ENCODE measurements at regions not wholly inside any gene's neighbourhood (a gene's known extent, or its start where the extent isn't known, plus 50 kb on each side); places are given as distances from the start of the nearest gene placed in this dataset.

DNA sequence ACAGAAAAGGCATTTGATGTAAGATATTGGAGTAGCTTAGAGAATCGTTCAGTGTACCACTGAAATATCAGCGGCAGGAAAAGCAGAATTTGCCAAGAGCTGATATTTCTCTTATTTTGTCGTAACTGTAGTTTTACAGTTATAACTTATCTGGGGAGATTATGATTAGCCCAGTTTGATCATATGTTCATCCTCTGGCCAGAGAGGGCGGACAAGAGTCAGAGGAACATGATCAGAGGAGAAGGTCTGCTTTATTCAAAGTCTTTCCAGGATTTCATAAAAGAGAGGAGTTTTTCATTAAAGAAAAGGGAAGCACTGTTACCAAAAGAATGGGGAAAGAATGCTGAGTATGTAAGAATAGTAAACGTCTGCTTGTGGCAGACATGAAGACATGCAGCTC lies 1655.6 kb downstream of the DPP10 start:
- TF ChIP-seq, protein P1, sequence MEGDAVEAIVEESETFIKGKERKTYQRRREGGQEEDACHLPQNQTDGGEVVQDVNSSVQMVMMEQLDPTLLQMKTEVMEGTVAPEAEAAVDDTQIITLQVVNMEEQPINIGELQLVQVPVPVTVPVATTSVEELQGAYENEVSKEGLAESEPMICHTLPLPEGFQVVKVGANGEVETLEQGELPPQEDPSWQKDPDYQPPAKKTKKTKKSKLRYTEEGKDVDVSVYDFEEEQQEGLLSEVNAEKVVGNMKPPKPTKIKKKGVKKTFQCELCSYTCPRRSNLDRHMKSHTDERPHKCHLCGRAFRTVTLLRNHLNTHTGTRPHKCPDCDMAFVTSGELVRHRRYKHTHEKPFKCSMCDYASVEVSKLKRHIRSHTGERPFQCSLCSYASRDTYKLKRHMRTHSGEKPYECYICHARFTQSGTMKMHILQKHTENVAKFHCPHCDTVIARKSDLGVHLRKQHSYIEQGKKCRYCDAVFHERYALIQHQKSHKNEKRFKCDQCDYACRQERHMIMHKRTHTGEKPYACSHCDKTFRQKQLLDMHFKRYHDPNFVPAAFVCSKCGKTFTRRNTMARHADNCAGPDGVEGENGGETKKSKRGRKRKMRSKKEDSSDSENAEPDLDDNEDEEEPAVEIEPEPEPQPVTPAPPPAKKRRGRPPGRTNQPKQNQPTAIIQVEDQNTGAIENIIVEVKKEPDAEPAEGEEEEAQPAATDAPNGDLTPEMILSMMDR (IDR thresholded peaks at IDR 0.05): no peak; the same call in 1 of the 2 replicates
- no peak for TF ChIP-seq POLR2AphosphoS5 (IDR thresholded peaks at IDR 0.05; ENCODE audit: low read depth, low read length)
- TF ChIP-seq, protein P2, sequence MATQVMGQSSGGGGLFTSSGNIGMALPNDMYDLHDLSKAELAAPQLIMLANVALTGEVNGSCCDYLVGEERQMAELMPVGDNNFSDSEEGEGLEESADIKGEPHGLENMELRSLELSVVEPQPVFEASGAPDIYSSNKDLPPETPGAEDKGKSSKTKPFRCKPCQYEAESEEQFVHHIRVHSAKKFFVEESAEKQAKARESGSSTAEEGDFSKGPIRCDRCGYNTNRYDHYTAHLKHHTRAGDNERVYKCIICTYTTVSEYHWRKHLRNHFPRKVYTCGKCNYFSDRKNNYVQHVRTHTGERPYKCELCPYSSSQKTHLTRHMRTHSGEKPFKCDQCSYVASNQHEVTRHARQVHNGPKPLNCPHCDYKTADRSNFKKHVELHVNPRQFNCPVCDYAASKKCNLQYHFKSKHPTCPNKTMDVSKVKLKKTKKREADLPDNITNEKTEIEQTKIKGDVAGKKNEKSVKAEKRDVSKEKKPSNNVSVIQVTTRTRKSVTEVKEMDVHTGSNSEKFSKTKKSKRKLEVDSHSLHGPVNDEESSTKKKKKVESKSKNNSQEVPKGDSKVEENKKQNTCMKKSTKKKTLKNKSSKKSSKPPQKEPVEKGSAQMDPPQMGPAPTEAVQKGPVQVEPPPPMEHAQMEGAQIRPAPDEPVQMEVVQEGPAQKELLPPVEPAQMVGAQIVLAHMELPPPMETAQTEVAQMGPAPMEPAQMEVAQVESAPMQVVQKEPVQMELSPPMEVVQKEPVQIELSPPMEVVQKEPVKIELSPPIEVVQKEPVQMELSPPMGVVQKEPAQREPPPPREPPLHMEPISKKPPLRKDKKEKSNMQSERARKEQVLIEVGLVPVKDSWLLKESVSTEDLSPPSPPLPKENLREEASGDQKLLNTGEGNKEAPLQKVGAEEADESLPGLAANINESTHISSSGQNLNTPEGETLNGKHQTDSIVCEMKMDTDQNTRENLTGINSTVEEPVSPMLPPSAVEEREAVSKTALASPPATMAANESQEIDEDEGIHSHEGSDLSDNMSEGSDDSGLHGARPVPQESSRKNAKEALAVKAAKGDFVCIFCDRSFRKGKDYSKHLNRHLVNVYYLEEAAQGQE (IDR thresholded peaks at IDR 0.05; ENCODE audit: insufficient read depth in 1 of 2, low read depth in 2 of 2, low read length in 1 of 2): no peak
- no peak for TF ChIP-seq TCF7L2 (IDR thresholded peaks at IDR 0.05; ENCODE audit: low read depth, low read length)
- TF ChIP-seq SIN3A (IDR thresholded peaks at IDR 0.05; ENCODE audit: borderline replicate concordance, insufficient read depth, low read depth, low read length): no peak
